ENCODE measurements at regions not wholly inside any gene's neighbourhood (a gene's known extent, or its start where the extent isn't known, plus 50 kb on each side); places are given as distances from the start of the nearest gene placed in this dataset.

DNA sequence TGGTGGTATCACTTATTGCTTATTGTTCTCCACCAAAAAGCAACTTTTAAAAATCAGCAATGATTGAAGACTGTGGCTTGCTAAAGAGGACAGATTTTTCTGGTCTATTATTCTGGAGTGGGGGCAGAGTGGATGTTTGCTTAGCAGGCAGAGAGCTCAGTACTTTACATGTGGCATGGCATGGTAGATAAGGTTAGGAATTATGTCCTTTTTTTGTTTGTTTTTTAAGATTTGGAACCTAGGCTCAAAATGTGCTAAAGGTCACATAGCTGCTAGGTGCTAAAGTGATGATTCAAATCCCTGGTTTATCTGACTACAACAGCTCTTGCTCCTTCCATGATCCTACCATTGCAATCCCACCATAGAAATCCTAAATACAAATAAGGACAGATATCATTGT is 331.0 kb upstream of the ADAMTS9 start:
- Histone ChIP-seq H3K27me3 (no peaks in the 10 kb centered on the region), H3K27ac (no peak overlapping the region), H3K4me3 (no peak overlapping the region), H3K36me3 (no peaks in the 10 kb centered on the region), H3K4me1 (no peaks in the 10 kb centered on the region), H3K9me3 (no peaks in the 10 kb centered on the region)
- TF ChIP-seq, protein P1, sequence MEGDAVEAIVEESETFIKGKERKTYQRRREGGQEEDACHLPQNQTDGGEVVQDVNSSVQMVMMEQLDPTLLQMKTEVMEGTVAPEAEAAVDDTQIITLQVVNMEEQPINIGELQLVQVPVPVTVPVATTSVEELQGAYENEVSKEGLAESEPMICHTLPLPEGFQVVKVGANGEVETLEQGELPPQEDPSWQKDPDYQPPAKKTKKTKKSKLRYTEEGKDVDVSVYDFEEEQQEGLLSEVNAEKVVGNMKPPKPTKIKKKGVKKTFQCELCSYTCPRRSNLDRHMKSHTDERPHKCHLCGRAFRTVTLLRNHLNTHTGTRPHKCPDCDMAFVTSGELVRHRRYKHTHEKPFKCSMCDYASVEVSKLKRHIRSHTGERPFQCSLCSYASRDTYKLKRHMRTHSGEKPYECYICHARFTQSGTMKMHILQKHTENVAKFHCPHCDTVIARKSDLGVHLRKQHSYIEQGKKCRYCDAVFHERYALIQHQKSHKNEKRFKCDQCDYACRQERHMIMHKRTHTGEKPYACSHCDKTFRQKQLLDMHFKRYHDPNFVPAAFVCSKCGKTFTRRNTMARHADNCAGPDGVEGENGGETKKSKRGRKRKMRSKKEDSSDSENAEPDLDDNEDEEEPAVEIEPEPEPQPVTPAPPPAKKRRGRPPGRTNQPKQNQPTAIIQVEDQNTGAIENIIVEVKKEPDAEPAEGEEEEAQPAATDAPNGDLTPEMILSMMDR (IDR thresholded peaks at IDR 0.05), result no peak
- intact Hi-C loops (cut with DNase I), result no loop called here
- DNase-seq (no peak), ATAC-seq (peak; percentile 23)

DNA sequence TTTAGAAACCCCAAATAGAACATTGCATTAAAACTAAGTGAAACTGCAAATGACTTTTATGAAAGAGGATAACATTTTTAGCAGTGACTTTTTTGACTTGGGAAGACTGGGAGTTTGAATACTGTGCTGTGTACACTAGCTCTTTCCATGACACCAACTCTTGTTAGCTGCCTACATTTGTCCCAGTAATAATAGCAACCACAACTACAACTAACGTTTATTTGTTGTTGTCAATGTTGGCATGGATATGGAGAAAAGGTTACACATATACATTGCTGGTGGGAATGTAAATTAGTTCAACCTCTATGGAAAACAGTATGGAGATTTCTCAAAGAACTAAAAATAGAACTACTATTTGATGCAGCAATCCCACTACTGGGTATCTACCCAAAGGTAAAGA is 329.6 kb upstream of the ADAMTS9 start:
- no peaks in the 10 kb centered on the region for H3K4me1 ChIP-seq
- H3K4me3 ChIP-seq, result no peak overlapping the region
- DNase-seq (no peak), ATAC-seq (no peak)
- H3K9me3 ChIP-seq, result peaks cover 0 to 5% of the 10 kb centered on the region in 2 donors
- TF ChIP-seq, protein P1 (IDR thresholded peaks at IDR 0.05), result no peak
- H3K27ac ChIP-seq, result no peak overlapping the region
- no peaks in the 10 kb centered on the region for H3K27me3 ChIP-seq
- intact Hi-C loops (cut with DNase I), result no loop called here
- no peaks in the 10 kb centered on the region for H3K36me3 ChIP-seq

DNA sequence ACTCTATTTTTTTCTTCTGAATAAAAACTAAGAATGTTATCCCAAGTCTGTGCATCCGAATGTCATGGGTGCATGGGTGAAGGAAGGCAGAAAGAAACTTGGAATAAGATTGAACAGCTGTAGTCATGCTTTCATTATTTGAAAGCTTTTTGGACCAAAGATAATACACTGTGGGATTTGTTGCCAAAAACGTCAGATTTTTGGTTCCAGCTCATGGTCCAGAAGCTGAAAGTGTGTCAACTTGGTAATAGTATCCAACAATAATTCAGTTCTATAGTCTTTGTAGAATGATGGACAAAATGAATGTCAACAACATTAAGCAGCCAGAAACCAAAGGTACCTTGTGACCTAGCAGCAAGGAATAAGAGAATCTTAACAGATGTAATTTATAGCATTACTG is 327.9 kb upstream of the ADAMTS9 start:
- H3K36me3 ChIP-seq, result no peaks in the 10 kb centered on the region
- intact Hi-C loops (cut with DNase I), result no loop called here
- H3K27me3 ChIP-seq, result no peaks in the 10 kb centered on the region
- H3K4me3 ChIP-seq, result no peak overlapping the region
- TF ChIP-seq, protein P1 (IDR thresholded peaks at IDR 0.05), result no peak
- DNase-seq (no peak), ATAC-seq (no peak)
- no peak overlapping the region for H3K27ac ChIP-seq
- H3K9me3 ChIP-seq, result peaks cover 0 to 5% of the 10 kb centered on the region in 2 donors
- no peaks in the 10 kb centered on the region for H3K4me1 ChIP-seq

DNA sequence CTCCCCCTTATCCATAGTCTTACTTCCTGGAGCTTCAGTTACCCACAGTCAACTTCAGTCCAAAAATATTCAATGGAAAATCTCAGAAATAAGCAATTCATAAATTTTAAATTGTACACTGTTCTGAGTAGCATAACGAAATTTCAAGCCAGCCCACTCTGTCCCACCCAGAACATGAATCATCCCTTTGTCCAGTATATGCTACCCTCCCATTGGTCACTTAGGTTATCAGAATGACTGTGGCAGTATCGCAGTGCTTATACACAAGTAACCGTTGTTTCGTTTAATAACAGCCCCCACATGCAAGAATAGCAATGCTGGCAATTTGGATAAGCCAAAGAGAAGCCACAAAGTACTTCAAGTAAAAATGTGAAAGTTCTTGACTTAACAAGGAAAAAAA is 325.3 kb upstream of the ADAMTS9 start:
- intact Hi-C loops (cut with DNase I), result no loop called here
- Histone ChIP-seq H3K27ac (no peak overlapping the region), H3K9me3 (peaks cover 0 to 6% of the 10 kb centered on the region in 2 donors), H3K27me3 (no peaks in the 10 kb centered on the region), H3K4me3 (no peak overlapping the region), H3K36me3 (no peaks in the 10 kb centered on the region), H3K4me1 (no peaks in the 10 kb centered on the region)
- TF ChIP-seq, protein P1 (IDR thresholded peaks at IDR 0.05), result no peak
- DNase-seq (no peak), ATAC-seq (no peak)

DNA sequence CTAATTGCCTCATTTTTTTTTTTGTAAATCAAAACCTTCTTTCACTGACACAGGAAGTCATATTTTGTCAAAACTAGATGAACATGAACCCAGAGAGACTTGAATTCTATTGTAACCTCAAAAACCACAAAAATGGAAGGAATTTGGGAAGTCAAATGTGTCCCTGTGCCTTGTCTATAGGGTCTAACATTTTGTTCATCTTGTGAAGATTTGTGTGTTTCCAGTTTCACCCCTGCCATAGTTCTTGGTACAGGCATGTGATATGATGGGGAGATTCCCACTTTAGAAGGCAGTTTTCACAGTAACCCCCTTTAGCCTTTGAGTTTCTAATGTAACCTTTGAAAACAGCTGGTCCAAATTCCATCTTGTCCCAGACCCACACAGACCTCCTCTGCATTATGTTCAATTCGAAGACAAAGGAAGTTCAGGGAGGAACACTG is 318.5 kb upstream of the ADAMTS9 start:
- DNase-seq (no peak), ATAC-seq (no peak)
- peaks cover 0 to 5% of the 10 kb centered on the region in 2 donors for H3K4me1 ChIP-seq
- TF ChIP-seq, protein P1 (IDR thresholded peaks at IDR 0.05), result no peak
- no peaks in the 10 kb centered on the region for H3K27me3 ChIP-seq
- peaks cover 0 to 4% of the 10 kb centered on the region in 2 donors for H3K9me3 ChIP-seq
- intact Hi-C loops (cut with DNase I), result no loop called here
- H3K27ac ChIP-seq, result no peak overlapping the region
- H3K36me3 ChIP-seq, result no peaks in the 10 kb centered on the region
- no peak overlapping the region for H3K4me3 ChIP-seq
